ENCODE measurements at regions not wholly inside any gene's neighbourhood (a gene's known extent, or its start where the extent isn't known, plus 50 kb on each side); places are given as distances from the start of the nearest gene placed in this dataset.

DNA sequence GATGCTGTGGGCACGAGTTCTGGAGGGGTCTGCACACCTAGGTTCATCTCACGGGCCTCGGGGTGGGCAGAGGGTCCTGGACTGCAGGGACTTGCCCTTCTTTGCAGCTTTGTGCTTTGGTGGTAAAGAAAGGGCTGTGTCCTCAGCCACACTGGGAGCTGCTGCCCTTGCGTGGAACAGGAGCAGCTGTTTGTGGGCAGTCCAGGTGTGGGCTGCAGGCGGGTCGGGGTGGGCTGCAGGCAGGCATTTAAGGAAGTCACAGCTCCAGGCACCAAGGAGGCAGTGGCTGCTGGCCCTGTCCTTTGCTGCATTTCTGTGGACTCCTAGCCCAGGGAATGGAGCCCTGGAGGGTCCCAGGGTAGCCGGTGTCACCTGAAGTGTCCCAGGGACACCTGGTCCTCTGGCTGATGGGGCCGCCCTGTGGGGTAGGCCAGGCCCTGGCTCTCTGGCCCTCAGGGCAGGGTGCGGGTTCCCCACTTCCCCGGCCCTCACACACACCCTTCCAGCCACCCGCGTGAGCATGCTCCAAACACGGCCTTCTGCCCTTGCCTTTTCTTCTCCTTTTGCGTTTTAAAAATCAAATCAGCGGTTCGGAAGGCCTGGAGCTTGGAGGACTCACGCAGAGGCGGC is 1240.3 kb downstream of the BRD1 start:
- Histone ChIP-seq H3K4me3 (ENCODE audit: insufficient read depth, low read depth, low read length) (no peak overlapping the region), H3K4ac (ENCODE audit: low read depth, low read length) (no peak overlapping the region), H3K27me3 (ENCODE audit: control insufficient read depth, insufficient read depth, low read length) (no peaks in the 10 kb centered on the region), H3K36me3 (ENCODE audit: control insufficient read depth, insufficient read depth, low read length) (no peaks in the 10 kb centered on the region), H2AK5ac (ENCODE audit: low read depth, low read length) (no peak overlapping the region), H2BK5ac (ENCODE audit: low read depth, low read length, poor library complexity, severe bottlenecking) (no peak overlapping the region), H2AK9ac (replicated peaks; ENCODE audit: low read depth, low read length, poor library complexity) (no peak overlapping the region), H2AFZ (replicated peaks; ENCODE audit: low read length, poor library complexity) (no peak overlapping the region), H3K18ac (ENCODE audit: low read depth, low read length) (no peak overlapping the region), H2BK120ac (ENCODE audit: low read depth, low read length) (no peak overlapping the region), H3K79me1 (ENCODE audit: low read depth in 1 of 2, low read length in 2 of 2) (no peaks in the 10 kb centered on the region), H4K20me1 (ENCODE audit: insufficient read depth, low read length) (no peaks in the 10 kb centered on the region), H3K14ac (replicated peaks; ENCODE audit: low read depth, low read length) (no peak overlapping the region), H2BK20ac (ENCODE audit: low read depth, low read length) (no peak overlapping the region), H3K9me1 (ENCODE audit: insufficient read depth, low read length) (no peaks in the 10 kb centered on the region), H3K23ac (ENCODE audit: low read depth, low read length) (no peak overlapping the region), H3K27ac (ENCODE audit: insufficient read depth, low read length) (no peak overlapping the region), H3K9me3 (ENCODE audit: control insufficient read depth, insufficient read depth, low read length) (peaks cover 53% of the 10 kb centered on the region), H3K4me2 (ENCODE audit: low read depth, low read length) (no peak overlapping the region), H3K56ac (ENCODE audit: extremely low read depth, insufficient read depth, low read length) (no peak overlapping the region), H3K4me1 (ENCODE audit: control insufficient read depth, insufficient read depth, low read length) (no peaks in the 10 kb centered on the region), H4K5ac (ENCODE audit: low read depth, low read length) (no peak overlapping the region), H4K8ac (ENCODE audit: low read depth in 2 of 2, low read length in 2 of 2) (no peak overlapping the region), H3K9ac (ENCODE audit: low read depth, low read length) (no peak overlapping the region), H4K91ac (ENCODE audit: insufficient read depth, low read depth, low read length) (no peak overlapping the region), H2BK15ac (ENCODE audit: low read depth, low read length) (no peak overlapping the region)
- ChIA-PET POLR2A (ENCODE audit: unreplicated experiment) (no interaction called here), CTCF (no interaction called here)
- DNase-seq (no peak), ATAC-seq (ENCODE audit: low read depth) (no peak)
- TF ChIP-seq RCOR1 (IDR thresholded peaks at IDR 0.05; ENCODE audit: insufficient replicate concordance, low read length) (no peak), POLR2A (IDR thresholded peaks at IDR 0.05; ENCODE audit: low read depth, low read length) (no peak), CEBPB (IDR thresholded peaks at IDR 0.05; ENCODE audit: low read depth, low read length) (no peak), MAZ (IDR thresholded peaks at IDR 0.05; ENCODE audit: borderline replicate concordance, low read depth, low read length) (no peak), RAD21 (IDR thresholded peaks at IDR 0.05; ENCODE audit: low read length) (no peak), NFE2L2 (IDR thresholded peaks at IDR 0.05; ENCODE audit: low read depth, low read length) (no peak), RFX5 (IDR thresholded peaks at IDR 0.05; ENCODE audit: low read depth, low read length) (no peak), MXI1 (IDR thresholded peaks at IDR 0.05; ENCODE audit: borderline replicate concordance, low read depth, low read length) (no peak), MAFK (IDR thresholded peaks at IDR 0.05; ENCODE audit: low read depth, low read length) (no peak), SMC3 (IDR thresholded peaks at IDR 0.05; ENCODE audit: low read depth, low read length) (no peak), CHD1 (IDR thresholded peaks at IDR 0.05; ENCODE audit: low read depth, low read length) (no peak), BHLHE40 (IDR thresholded peaks at IDR 0.05; ENCODE audit: low read depth, low read length) (no peak), FOS (IDR thresholded peaks at IDR 0.05; ENCODE audit: low read depth, low read length) (no peak)
- TF ChIP-seq, protein P1, sequence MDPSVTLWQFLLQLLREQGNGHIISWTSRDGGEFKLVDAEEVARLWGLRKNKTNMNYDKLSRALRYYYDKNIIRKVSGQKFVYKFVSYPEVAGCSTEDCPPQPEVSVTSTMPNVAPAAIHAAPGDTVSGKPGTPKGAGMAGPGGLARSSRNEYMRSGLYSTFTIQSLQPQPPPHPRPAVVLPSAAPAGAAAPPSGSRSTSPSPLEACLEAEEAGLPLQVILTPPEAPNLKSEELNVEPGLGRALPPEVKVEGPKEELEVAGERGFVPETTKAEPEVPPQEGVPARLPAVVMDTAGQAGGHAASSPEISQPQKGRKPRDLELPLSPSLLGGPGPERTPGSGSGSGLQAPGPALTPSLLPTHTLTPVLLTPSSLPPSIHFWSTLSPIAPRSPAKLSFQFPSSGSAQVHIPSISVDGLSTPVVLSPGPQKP (IDR thresholded peaks at IDR 0.05; ENCODE audit: borderline replicate concordance, low read depth, low read length): no peak
- TF ChIP-seq, protein P2, sequence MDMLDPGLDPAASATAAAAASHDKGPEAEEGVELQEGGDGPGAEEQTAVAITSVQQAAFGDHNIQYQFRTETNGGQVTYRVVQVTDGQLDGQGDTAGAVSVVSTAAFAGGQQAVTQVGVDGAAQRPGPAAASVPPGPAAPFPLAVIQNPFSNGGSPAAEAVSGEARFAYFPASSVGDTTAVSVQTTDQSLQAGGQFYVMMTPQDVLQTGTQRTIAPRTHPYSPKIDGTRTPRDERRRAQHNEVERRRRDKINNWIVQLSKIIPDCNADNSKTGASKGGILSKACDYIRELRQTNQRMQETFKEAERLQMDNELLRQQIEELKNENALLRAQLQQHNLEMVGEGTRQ (IDR thresholded peaks at IDR 0.05; ENCODE audit: low read depth, low read length): no peak
- TF ChIP-seq, protein P3, sequence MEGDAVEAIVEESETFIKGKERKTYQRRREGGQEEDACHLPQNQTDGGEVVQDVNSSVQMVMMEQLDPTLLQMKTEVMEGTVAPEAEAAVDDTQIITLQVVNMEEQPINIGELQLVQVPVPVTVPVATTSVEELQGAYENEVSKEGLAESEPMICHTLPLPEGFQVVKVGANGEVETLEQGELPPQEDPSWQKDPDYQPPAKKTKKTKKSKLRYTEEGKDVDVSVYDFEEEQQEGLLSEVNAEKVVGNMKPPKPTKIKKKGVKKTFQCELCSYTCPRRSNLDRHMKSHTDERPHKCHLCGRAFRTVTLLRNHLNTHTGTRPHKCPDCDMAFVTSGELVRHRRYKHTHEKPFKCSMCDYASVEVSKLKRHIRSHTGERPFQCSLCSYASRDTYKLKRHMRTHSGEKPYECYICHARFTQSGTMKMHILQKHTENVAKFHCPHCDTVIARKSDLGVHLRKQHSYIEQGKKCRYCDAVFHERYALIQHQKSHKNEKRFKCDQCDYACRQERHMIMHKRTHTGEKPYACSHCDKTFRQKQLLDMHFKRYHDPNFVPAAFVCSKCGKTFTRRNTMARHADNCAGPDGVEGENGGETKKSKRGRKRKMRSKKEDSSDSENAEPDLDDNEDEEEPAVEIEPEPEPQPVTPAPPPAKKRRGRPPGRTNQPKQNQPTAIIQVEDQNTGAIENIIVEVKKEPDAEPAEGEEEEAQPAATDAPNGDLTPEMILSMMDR (conservative IDR thresholded peaks at IDR 0.05; ENCODE audit: low read depth, low read length): no peak
- intact Hi-C loops (cut with micrococcal nuclease) (no loop called here), dilution Hi-C loops (cut with HindIII; ENCODE audit: low sequenced_read_pairs, unreplicated experiment) (no loop called here), in situ Hi-C loops (cut with MboI; ENCODE audit: low sequenced_read_pairs) (no loop called here)
- 74% methylated on average over 7 of the region's 18 CpGs; no CpG with 5 or more reads in 1 of the 2 experiments for WGBS, 2 experiments (ENCODE audit: extremely low coverage in 2 of 2, insufficient read length in 1 of 2)
- BruUV-seq (replicated peaks): no TSS peak

Data from IMR-90 (cell line).